ENCODE measurements at regions not wholly inside any gene's neighbourhood (a gene's known extent, or its start where the extent isn't known, plus 50 kb on each side); places are given as distances from the start of the nearest gene placed in this dataset.
"Not testable (repeated sequence)": the region's sequence is repeated elsewhere in the genome, so short reads cannot be mapped to it uniquely, and the experiment has no call there.

- not testable (repeated sequence) for H3K27ac Mint-ChIP-seq; H3K4me1 Mint-ChIP-seq; H3K4me2 ChIP-seq; ATAC-seq; H3K36me3 Mint-ChIP-seq (ENCODE audit: low read depth); H3K79me2 ChIP-seq (replicated peaks; ENCODE audit: insufficient read depth); DNase-seq (ENCODE audit: low spot score); H3K4me1 ChIP-seq (ENCODE audit: insufficient read depth); H3K27me3 Mint-ChIP-seq (ENCODE audit: insufficient read depth, low read depth, poor library complexity); H3K9me2 ChIP-seq (ENCODE audit: insufficient read depth); H3F3A ChIP-seq (replicated peaks; ENCODE audit: low read depth); H3K9me3 Mint-ChIP-seq; H3K4me3 Mint-ChIP-seq; H2AFZ ChIP-seq; H3K4me3 ChIP-seq; H3K27ac ChIP-seq (ENCODE audit: low read depth); H3K36me3 ChIP-seq (ENCODE audit: insufficient read depth); H3K27me3 ChIP-seq (ENCODE audit: insufficient read depth); H4K20me1 ChIP-seq (replicated peaks; ENCODE audit: insufficient read depth)
Observed at GRCh38 chr6:170087421-170087780, 203.5 kb downstream of the DLL1 start.

- no peaks in the 10 kb centered on the region for H3K27me3 ChIP-seq (ENCODE audit: insufficient read depth)
- H3K4me1 ChIP-seq (ENCODE audit: insufficient read depth): no peaks in the 10 kb centered on the region
- peaks cover 8% of the 10 kb centered on the region for H3K27me3 Mint-ChIP-seq (ENCODE audit: insufficient read depth, low read depth, poor library complexity)
- DNase-seq (ENCODE audit: low spot score) (no peak), ATAC-seq (no peak)
- H4K20me1 ChIP-seq (replicated peaks; ENCODE audit: insufficient read depth): no peaks in the 10 kb centered on the region
- no peak overlapping the region for H3K4me3 Mint-ChIP-seq
- no peaks in the 10 kb centered on the region for H3K79me2 ChIP-seq (replicated peaks; ENCODE audit: insufficient read depth)
- no peaks in the 10 kb centered on the region for H3F3A ChIP-seq (replicated peaks; ENCODE audit: low read depth)
- H3K36me3 ChIP-seq (ENCODE audit: insufficient read depth): no peaks in the 10 kb centered on the region
- no peak overlapping the region for H3K4me3 ChIP-seq
- H3K9me3 Mint-ChIP-seq: peaks cover 3% of the 10 kb centered on the region; the same call in 2 of the 3 replicates
- H3K9me2 ChIP-seq (ENCODE audit: insufficient read depth): no peaks in the 10 kb centered on the region
- H3K27ac ChIP-seq (ENCODE audit: low read depth): no peak overlapping the region
- no peak overlapping the region for H3K4me2 ChIP-seq
- no peak overlapping the region for H2AFZ ChIP-seq
- H3K36me3 Mint-ChIP-seq (ENCODE audit: low read depth): peaks cover 3% of the 10 kb centered on the region; the same call in 1 of the 3 replicates
- H3K27ac Mint-ChIP-seq: no peak overlapping the region
- no peaks in the 10 kb centered on the region; the same call in 2 of the 3 replicates for H3K4me1 Mint-ChIP-seq
- TF ChIP-seq ETS1 (IDR thresholded peaks at IDR 0.05) (no peak), CTCF (conservative IDR thresholded peaks at IDR 0.05; ENCODE audit: low read depth in 2 of 2) (no peak), ZNF331 (CRISPR knock-in tag; IDR thresholded peaks at IDR 0.05; ENCODE audit: low read depth) (no peak), ZNF462 (CRISPR knock-in tag; IDR thresholded peaks at IDR 0.05) (no peak), EZH2 (IDR thresholded peaks at IDR 0.05; ENCODE audit: low read depth, unreplicated experiment) (no peak), EZH2phosphoT487 (IDR thresholded peaks at IDR 0.05; ENCODE audit: unreplicated experiment) (no peak), CREB1 (CRISPR knock-in tag; IDR thresholded peaks at IDR 0.05; ENCODE audit: low read depth) (no peak), REST (IDR thresholded peaks at IDR 0.05; ENCODE audit: unreplicated experiment) (no peak)
Observed at GRCh38 chr6:170086639-170087420, 204.0 kb downstream of the DLL1 start.

Data from GM23338 (cell line).